Activated naive CD4-positive, alpha-beta T cell treated with anti-CD3 and anti-CD28 coated beads, Interleukin-2, amount 50 U/mL, for 72 hours (primary cell): ENCODE measurements at regions not wholly inside any gene's neighbourhood (a gene's known extent, or its start where the extent isn't known, plus 50 kb on each side); places are given as distances from the start of the nearest gene placed in this dataset.
"Not testable (repeated sequence)": the region's sequence is repeated elsewhere in the genome, so short reads cannot be mapped to it uniquely, and the experiment has no call there.

Experiments used
- ATAC-seq, 2 donors: fragments of 150-1000 bp; cut with Tn5 transposase; 2 replicates each; pipeline ENCODE4 v1.10.0; 2021; ENCODE audit warnings: mild to moderate bottlenecking in 2 of 2, moderate library complexity in 2 of 2
- DNase-seq, 2 donors: peaks; one replicate each; pipeline ENCODE4 v3.0.0; 2021 to 2022; ENCODE audit warnings: low spot score in 2 of 2
- H3K27ac Mint-ChIP-seq, 2 donors: one replicate each; pipeline ENCODE4 v1.8.0; 2022; ENCODE audit warnings: mild to moderate bottlenecking in 2 of 2, mixed read lengths in 2 of 2
- H3K36me3 Mint-ChIP-seq, 2 donors: one replicate each; pipeline ENCODE4 v1.8.0; 2022; ENCODE audit warnings: mixed read lengths in 2 of 2
- H3K9me3 Mint-ChIP-seq, 2 donors: one replicate each; pipeline ENCODE4 v1.8.0; 2022; ENCODE audit warnings: mixed read lengths in 2 of 2

GRCh38 chr12:84502907-84503787 is 409.5 kb downstream of the SLC6A15 start:
- peak in 1 of 2 donors; percentile 50 for ATAC-seq
- Mint-ChIP-seq H3K36me3 (no peaks in the 10 kb centered on the region), H3K9me3 (peaks cover 0 to 4% of the 10 kb centered on the region in 2 donors), H3K27ac (no peak overlapping the region)
- peak in 1 of 2 donors; percentile 11 for DNase-seq

- no peak for ATAC-seq
- Mint-ChIP-seq H3K27ac (no peak overlapping the region), H3K9me3 (no peaks in the 10 kb centered on the region), H3K36me3 (no peaks in the 10 kb centered on the region)
- DNase-seq, result no peak
Observed at GRCh38 chr12:84502180-84502860, 410.3 kb downstream of the SLC6A15 start.

- Mint-ChIP-seq H3K9me3 (no peaks in the 10 kb centered on the region), H3K36me3 (no peaks in the 10 kb centered on the region), H3K27ac (no peak overlapping the region)
- ATAC-seq (no peak), DNase-seq (no peak)
Observed at GRCh38 chr12:84497819-84498218, 414.8 kb downstream of the SLC6A15 start.

- DNase-seq, result no peak
- Mint-ChIP-seq H3K36me3 (no peaks in the 10 kb centered on the region), H3K27ac (no peak overlapping the region), H3K9me3 (no peaks in the 10 kb centered on the region)
- ATAC-seq, result no peak
Observed at GRCh38 chr12:84495711-84496110, 416.9 kb downstream of the SLC6A15 start.

GRCh38 chr12:84492351-84492883 is 420.2 kb downstream of the SLC6A15 start:
- H3K27ac Mint-ChIP-seq, result no peak overlapping the region
- no peaks in the 10 kb centered on the region for H3K9me3 Mint-ChIP-seq
- no peaks in the 10 kb centered on the region for H3K36me3 Mint-ChIP-seq
- no peak for ATAC-seq
- DNase-seq, result no peak

- no peak for ATAC-seq
- H3K36me3 Mint-ChIP-seq, result no peaks in the 10 kb centered on the region
- DNase-seq, result no peak
- no peaks in the 10 kb centered on the region for H3K9me3 Mint-ChIP-seq
- no peak overlapping the region for H3K27ac Mint-ChIP-seq
Observed at GRCh38 chr12:84484798-84485197, 427.8 kb downstream of the SLC6A15 start.

GRCh38 chr12:84480803-84481202 is 431.8 kb downstream of the SLC6A15 start:
- Mint-ChIP-seq H3K27ac (no peak overlapping the region), H3K9me3 (no peaks in the 10 kb centered on the region), H3K36me3 (no peaks in the 10 kb centered on the region)
- no peak for ATAC-seq
- no peak for DNase-seq

- no peaks in the 10 kb centered on the region for H3K36me3 Mint-ChIP-seq
- no peak overlapping the region for H3K27ac Mint-ChIP-seq
- DNase-seq (no peak), ATAC-seq (no peak)
- peaks cover 4 to 9% of the 10 kb centered on the region in 2 donors for H3K9me3 Mint-ChIP-seq
Observed at GRCh38 chr12:84470361-84470760, 442.2 kb downstream of the SLC6A15 start.

- H3K36me3 Mint-ChIP-seq, result no peaks in the 10 kb centered on the region
- H3K9me3 Mint-ChIP-seq, result peaks cover 0 to 4% of the 10 kb centered on the region in 2 donors
- no peak for ATAC-seq
Observed at GRCh38 chr12:84464616-84465015, 448.0 kb downstream of the SLC6A15 start.

GRCh38 chr12:84463741-84464495 is 448.7 kb downstream of the SLC6A15 start:
- ATAC-seq, result no peak
- DNase-seq, result no peak
- Mint-ChIP-seq H3K36me3 (no peaks in the 10 kb centered on the region), H3K27ac (no peak overlapping the region), H3K9me3 (peaks cover 0 to 4% of the 10 kb centered on the region in 2 donors)

More at GRCh38 chr12:84464616-84465015, 448.0 kb downstream of the SLC6A15 start:
- DNase-seq, result no peak
- H3K27ac Mint-ChIP-seq, result no peak overlapping the region

- H3K36me3 Mint-ChIP-seq, result no peaks in the 10 kb centered on the region
- DNase-seq (no peak), ATAC-seq (no peak)
- peaks cover 4 to 9% of the 10 kb centered on the region in 2 donors for H3K9me3 Mint-ChIP-seq
- no peak overlapping the region for H3K27ac Mint-ChIP-seq
Observed at GRCh38 chr12:84455598-84455997, 457.0 kb downstream of the SLC6A15 start.

- not testable (repeated sequence) for H3K36me3 Mint-ChIP-seq, DNase-seq, H3K9me3 Mint-ChIP-seq, ATAC-seq, H3K27ac Mint-ChIP-seq
Observed at GRCh38 chr12:84446478-84446877, 466.1 kb downstream of the SLC6A15 start.

- H3K36me3 Mint-ChIP-seq, result no peaks in the 10 kb centered on the region
- ATAC-seq (no peak), DNase-seq (no peak)
- H3K9me3 Mint-ChIP-seq, result peaks cover 4 to 7% of the 10 kb centered on the region in 2 donors
- no peak overlapping the region for H3K27ac Mint-ChIP-seq
Observed at GRCh38 chr12:84436134-84436533, 476.5 kb downstream of the SLC6A15 start.

GRCh38 chr12:84435682-84436081 is 476.9 kb downstream of the SLC6A15 start:
- ATAC-seq, result no peak
- Mint-ChIP-seq H3K9me3 (peaks cover 4 to 7% of the 10 kb centered on the region in 2 donors), H3K36me3 (no peaks in the 10 kb centered on the region), H3K27ac (no peak overlapping the region)
- no peak for DNase-seq

GRCh38 chr12:84422340-84422739 is 490.3 kb downstream of the SLC6A15 start:
- ATAC-seq (no peak), DNase-seq (no peak)
- H3K9me3 Mint-ChIP-seq, result no peaks in the 10 kb centered on the region
- H3K27ac Mint-ChIP-seq, result no peak overlapping the region
- H3K36me3 Mint-ChIP-seq, result no peaks in the 10 kb centered on the region

- Mint-ChIP-seq H3K36me3 (no peaks in the 10 kb centered on the region), H3K27ac (no peak overlapping the region), H3K9me3 (no peaks in the 10 kb centered on the region)
- no peak for DNase-seq
- ATAC-seq, result no peak
Observed at GRCh38 chr12:84421103-84421502, 491.5 kb downstream of the SLC6A15 start.

- Mint-ChIP-seq H3K27ac (no peak overlapping the region), H3K36me3 (no peaks in the 10 kb centered on the region), H3K9me3 (peaks cover 0 to 4% of the 10 kb centered on the region in 2 donors)
- DNase-seq (no peak), ATAC-seq (no peak)
Observed at GRCh38 chr12:84416626-84417025, 496.0 kb downstream of the SLC6A15 start.
